ENCODE measurements at regions not wholly inside any gene's neighbourhood (a gene's known extent, or its start where the extent isn't known, plus 50 kb on each side); places are given as distances from the start of the nearest gene placed in this dataset.

- H3K9me3 ChIP-seq (ENCODE audit: low read depth, low read length): no peaks in the 10 kb centered on the region
- no peak for DNase-seq (ENCODE audit: insufficient read length, low spot score, missing footprints)
- no peaks in the 10 kb centered on the region for H3K27me3 ChIP-seq (ENCODE audit: insufficient read depth, low read length)
- H3K27ac ChIP-seq (ENCODE audit: low read depth, low read length): no peak overlapping the region
- H3K4me1 ChIP-seq (ENCODE audit: insufficient read depth, low read length): no peaks in the 10 kb centered on the region
- H3K4me3 ChIP-seq (ENCODE audit: insufficient read depth, low read length): no peak overlapping the region
- no peak overlapping the region for H2AFZ ChIP-seq (ENCODE audit: low read length)
- no peaks in the 10 kb centered on the region for H3K36me3 ChIP-seq (ENCODE audit: insufficient read depth, low read length)
- H3K79me2 ChIP-seq (ENCODE audit: insufficient read depth, low read length): no peaks in the 10 kb centered on the region
- no peak overlapping the region for H3K4me2 ChIP-seq (ENCODE audit: insufficient read depth, low read length)
- no peak for TF ChIP-seq CTCF (IDR thresholded peaks at IDR 0.05; ENCODE audit: extremely low read depth, low read depth, low read length)
- no peaks in the 10 kb centered on the region for H4K20me1 ChIP-seq (ENCODE audit: insufficient read depth, low read length)
These were observed 82.1 kb upstream of the FSCB start for GRCh38 chr14:44589180-44589579.

GRCh38 chr14:44586910-44587309, 79.8 kb upstream of the FSCB start:
- Histone ChIP-seq H3K27ac (ENCODE audit: low read depth, low read length) (no peak overlapping the region), H3K27me3 (ENCODE audit: insufficient read depth, low read length) (no peaks in the 10 kb centered on the region), H3K4me3 (ENCODE audit: insufficient read depth, low read length) (no peak overlapping the region), H3K9me3 (ENCODE audit: low read depth, low read length) (no peaks in the 10 kb centered on the region), H4K20me1 (ENCODE audit: insufficient read depth, low read length) (no peaks in the 10 kb centered on the region), H3K4me2 (ENCODE audit: insufficient read depth, low read length) (no peak overlapping the region), H3K36me3 (ENCODE audit: insufficient read depth, low read length) (no peaks in the 10 kb centered on the region), H3K4me1 (ENCODE audit: insufficient read depth, low read length) (no peaks in the 10 kb centered on the region), H2AFZ (ENCODE audit: low read length) (no peak overlapping the region), H3K79me2 (ENCODE audit: insufficient read depth, low read length) (no peaks in the 10 kb centered on the region)
- no peak for TF ChIP-seq CTCF (IDR thresholded peaks at IDR 0.05; ENCODE audit: extremely low read depth, low read depth, low read length)
- DNase-seq (ENCODE audit: insufficient read length, low spot score, missing footprints): no peak

- H3K79me2 ChIP-seq (ENCODE audit: insufficient read depth, low read length): no peaks in the 10 kb centered on the region
- no peak overlapping the region for H3K4me2 ChIP-seq (ENCODE audit: insufficient read depth, low read length)
- no peak for DNase-seq (ENCODE audit: insufficient read length, low spot score, missing footprints)
- no peaks in the 10 kb centered on the region for H3K4me1 ChIP-seq (ENCODE audit: insufficient read depth, low read length)
- no peak overlapping the region for H3K27ac ChIP-seq (ENCODE audit: low read depth, low read length)
- no peaks in the 10 kb centered on the region for H3K9me3 ChIP-seq (ENCODE audit: low read depth, low read length)
- no peak overlapping the region for H2AFZ ChIP-seq (ENCODE audit: low read length)
- no peaks in the 10 kb centered on the region for H3K27me3 ChIP-seq (ENCODE audit: insufficient read depth, low read length)
- no peak overlapping the region for H3K4me3 ChIP-seq (ENCODE audit: insufficient read depth, low read length)
- TF ChIP-seq CTCF (IDR thresholded peaks at IDR 0.05; ENCODE audit: extremely low read depth, low read depth, low read length): no peak
- H4K20me1 ChIP-seq (ENCODE audit: insufficient read depth, low read length): no peaks in the 10 kb centered on the region
- no peaks in the 10 kb centered on the region for H3K36me3 ChIP-seq (ENCODE audit: insufficient read depth, low read length)
These were observed 69.3 kb upstream of the FSCB start for GRCh38 chr14:44576356-44576755.

- H3K9me3 ChIP-seq (ENCODE audit: low read depth, low read length): peaks cover 2% of the 10 kb centered on the region
- no peaks in the 10 kb centered on the region for H3K36me3 ChIP-seq (ENCODE audit: insufficient read depth, low read length)
- H3K79me2 ChIP-seq (ENCODE audit: insufficient read depth, low read length): no peaks in the 10 kb centered on the region
- H3K4me1 ChIP-seq (ENCODE audit: insufficient read depth, low read length): no peaks in the 10 kb centered on the region
- no peak for TF ChIP-seq CTCF (IDR thresholded peaks at IDR 0.05; ENCODE audit: extremely low read depth, low read depth, low read length)
- H2AFZ ChIP-seq (ENCODE audit: low read length): no peak overlapping the region
- H3K27me3 ChIP-seq (ENCODE audit: insufficient read depth, low read length): no peaks in the 10 kb centered on the region
- H3K4me2 ChIP-seq (ENCODE audit: insufficient read depth, low read length): no peak overlapping the region
- no peak overlapping the region for H3K27ac ChIP-seq (ENCODE audit: low read depth, low read length)
- no peak overlapping the region for H3K4me3 ChIP-seq (ENCODE audit: insufficient read depth, low read length)
- no peaks in the 10 kb centered on the region for H4K20me1 ChIP-seq (ENCODE audit: insufficient read depth, low read length)
- DNase-seq (ENCODE audit: insufficient read length, low spot score, missing footprints): no peak
These were observed 60.9 kb upstream of the FSCB start for GRCh38 chr14:44567997-44568396.

Measured in osteoblast (primary cell).